OCI-M1 (cell line): ENCODE measurements at regions not wholly inside any gene's neighbourhood (a gene's known extent, or its start where the extent isn't known, plus 50 kb on each side); places are given as distances from the start of the nearest gene placed in this dataset.
A peak's percentile ranks its signal among the peaks of the same experiment; 100 is the strongest.

ENCODE experiments used
- DNase-seq: peaks from one replicate; lab custom pipeline; 2025; lab: John Stamatoyannopoulos, UW

DNA sequence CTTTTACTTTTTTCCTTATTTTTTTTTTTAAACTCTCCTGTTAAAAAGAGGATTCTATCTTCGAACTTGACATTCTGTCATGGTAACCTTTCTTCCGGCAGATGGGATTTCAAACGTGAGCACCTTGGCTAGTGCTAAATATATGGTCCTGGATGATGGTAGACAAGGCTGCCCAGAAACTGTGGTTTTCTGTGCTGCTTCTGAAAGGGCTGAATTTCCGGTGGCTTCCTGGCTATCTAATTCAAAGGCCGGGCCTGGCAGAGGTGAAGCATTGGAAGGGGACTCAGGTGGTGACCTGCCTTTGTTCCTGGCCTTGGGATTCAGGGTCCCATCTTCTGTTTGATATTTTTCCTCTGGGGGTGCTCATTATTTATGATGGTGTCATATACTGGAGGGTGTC lies 118.6 kb upstream of the MYL2 start:
- DNase-seq = no peak

DNA sequence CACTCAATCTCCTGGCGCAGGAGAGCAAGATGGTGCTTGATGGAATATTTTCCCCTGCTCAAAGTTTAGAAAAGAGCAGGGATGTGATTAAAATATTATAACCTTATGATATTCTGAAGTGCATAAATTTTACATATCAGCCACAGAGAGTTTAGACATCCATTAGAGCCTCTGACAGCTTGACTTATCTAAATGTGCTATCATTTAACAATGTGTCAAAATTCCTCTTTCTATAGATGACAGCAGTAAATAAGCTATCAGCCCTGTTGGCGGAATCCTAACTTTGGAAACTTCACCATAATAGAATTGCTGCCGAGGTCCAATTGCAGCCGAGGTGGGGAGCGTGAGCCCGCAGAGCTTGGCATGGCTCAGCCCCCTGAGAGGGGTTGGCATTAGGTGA lies 117.7 kb upstream of the MYL2 start:
- DNase-seq = no peak

GRCh38 chr12:111037047-111037446 lies 116.7 kb upstream of the MYL2 start:
- DNase-seq = no peak

- DNase-seq = no peak
Measured at GRCh38 chr12:111035578-111036301, 115.4 kb upstream of the MYL2 start.

- DNase-seq = no peak
Measured at GRCh38 chr12:111034886-111035577, 114.7 kb upstream of the MYL2 start.

GRCh38 chr12:111034083-111034885 lies 113.9 kb upstream of the MYL2 start, which contains the start of gene CUX2:
CUX2 (plus strand) TSS chr12:111034165.
- DNase-seq = no peak

DNA sequence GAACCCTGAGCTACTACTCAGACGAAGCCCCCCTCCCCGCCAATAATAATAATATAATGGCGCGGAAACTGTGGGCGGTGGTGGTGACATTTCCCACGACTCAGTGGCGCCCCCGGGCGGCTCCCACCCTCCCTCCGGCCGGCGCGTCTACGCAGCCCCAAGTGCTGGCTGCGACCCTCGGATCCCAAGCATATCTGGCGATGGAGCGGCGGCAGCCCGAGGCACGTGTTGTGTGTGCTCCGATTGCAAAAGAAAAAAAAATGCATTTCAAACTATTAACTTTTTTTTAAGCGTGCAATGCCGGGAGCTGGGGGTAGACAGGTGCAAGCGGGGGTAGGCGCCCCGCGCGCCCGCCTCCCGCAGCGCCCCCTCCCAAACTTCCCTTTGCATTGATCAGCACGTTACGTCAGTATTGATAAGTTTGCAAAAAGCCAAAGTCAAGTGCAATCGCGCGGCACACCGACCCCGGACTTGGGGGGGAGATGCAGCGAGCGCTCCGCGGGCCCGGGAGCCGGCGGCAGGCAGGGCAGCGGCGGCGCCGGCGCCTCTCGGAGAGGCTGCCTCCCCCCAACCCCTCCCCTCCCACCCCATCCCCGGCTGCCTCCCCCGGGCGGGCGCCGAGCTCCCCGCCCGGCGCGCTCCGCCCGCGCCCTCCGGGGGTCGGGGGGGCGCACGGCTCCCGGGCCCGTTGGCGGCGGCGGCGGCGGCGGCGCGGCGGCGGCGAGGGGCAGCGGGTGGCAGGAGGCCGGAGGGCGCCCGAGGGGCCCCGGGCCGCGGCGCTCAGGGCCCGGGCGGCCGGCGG lies 113.1 kb upstream of the MYL2 start:
- no peak for DNase-seq

GRCh38 chr12:111032591-111032919 lies 112.2 kb upstream of the MYL2 start:
- no peak for DNase-seq

- DNase-seq = no peak
Measured at GRCh38 chr12:111031916-111032590, 111.7 kb upstream of the MYL2 start.

DNA sequence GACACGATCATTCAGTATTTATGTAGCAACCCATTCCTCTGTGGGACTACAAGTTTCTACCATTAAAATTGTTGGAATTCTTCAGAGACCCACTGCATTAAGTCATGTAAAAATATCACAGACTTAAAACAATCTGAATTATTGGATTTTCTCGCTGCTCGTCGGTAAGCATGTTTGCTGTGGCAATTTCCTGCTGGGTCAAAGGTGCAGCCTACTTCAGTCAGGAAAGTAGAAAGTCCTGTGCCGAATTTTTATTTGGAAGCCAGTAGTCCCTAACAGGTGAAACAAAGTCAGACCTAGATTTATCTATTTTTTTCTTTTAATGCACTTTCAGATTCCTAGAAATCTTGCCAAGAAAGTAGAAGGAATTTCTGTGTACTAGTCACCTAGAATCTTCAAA lies 110.4 kb upstream of the MYL2 start:
- no peak for DNase-seq

DNA sequence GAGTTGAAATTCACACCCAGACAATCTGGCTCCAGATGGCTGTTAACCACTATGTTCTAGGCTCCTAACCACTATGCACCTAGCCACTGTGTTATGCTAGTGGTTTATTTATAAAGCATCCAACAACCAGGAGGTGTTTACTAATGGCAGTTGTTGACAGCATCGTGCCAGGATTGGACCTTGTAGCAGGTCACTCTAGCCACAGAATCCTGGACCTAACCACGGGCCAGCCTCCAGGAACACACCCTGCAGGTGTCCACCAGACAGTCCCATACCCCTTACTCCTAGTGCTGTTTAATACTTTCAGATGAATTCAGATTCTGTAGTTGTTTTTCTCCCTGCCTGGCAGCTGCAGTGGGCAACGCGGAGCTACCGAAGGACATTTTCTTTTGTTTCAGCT lies 109.4 kb upstream of the MYL2 start:
- DNase-seq = no peak

GRCh38 chr12:111029305-111029704 lies 108.9 kb upstream of the MYL2 start:
- no peak for DNase-seq

GRCh38 chr12:111028830-111029229 lies 108.5 kb upstream of the MYL2 start:
- DNase-seq = no peak

- no peak for DNase-seq
Measured at GRCh38 chr12:111027431-111027830, 107.1 kb upstream of the MYL2 start.

DNA sequence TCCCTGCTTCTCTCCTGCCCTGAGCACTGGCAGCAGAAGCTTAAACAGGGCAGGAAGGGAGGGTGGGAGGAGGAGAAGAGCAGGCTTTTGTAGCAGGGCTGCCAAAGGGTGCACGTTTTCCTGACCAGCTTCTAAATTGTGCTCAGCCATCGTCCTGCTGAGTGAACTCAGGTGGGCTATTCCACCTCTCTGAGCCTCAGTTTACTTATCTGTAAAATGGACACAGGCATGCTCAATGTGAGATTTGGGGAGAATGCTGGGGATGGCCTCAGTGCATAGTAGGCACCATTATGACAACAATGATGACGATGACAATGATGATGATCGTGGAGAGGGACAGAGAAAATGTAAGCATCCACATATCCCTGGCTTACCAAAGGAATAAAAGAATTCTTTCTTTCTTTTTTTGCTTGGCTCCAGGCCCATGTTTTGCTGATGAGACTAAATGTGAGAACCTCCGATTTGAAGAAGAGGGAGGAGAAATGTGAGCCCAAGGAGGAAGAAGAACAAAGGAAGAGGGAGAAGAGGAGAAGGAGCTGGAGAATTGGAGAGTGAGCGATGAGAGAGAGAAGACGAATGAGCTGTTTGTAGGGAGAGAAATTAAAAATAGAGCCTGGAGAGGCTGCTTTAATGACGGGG lies 105.5 kb upstream of the MYL2 start:
- DNase-seq = no peak

GRCh38 chr12:111025301-111025700 lies 104.9 kb upstream of the MYL2 start:
- no peak for DNase-seq

DNA sequence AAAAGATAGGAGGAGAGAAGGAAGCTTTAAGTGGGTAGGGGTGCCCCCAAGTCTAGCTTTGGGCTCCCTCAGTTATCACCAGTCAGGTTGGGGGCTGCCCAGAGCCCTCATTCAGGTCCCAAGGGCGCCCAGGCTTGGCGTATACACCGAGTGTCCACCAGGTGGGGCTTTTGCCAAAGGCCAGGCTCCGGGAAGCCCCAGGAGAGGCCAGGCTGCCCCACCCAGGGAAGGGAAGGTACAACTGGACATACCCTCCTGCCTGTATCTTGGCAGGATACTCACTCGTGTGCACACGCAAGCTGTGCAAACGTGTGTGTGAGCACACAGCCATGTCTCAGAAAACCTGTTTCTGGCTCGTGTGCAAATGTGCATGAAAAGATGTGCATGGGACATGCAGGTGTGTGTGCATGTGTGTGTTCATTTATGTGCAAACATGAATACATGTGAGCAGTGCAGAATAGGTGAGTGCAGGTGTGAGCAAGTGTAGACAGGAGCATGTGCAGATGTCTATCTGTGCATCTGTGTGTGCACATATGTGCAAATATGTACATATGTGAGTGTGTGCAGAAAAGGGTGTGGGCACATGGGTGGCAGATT lies 103.9 kb upstream of the MYL2 start:
- peak; percentile 60 for DNase-seq

DNA sequence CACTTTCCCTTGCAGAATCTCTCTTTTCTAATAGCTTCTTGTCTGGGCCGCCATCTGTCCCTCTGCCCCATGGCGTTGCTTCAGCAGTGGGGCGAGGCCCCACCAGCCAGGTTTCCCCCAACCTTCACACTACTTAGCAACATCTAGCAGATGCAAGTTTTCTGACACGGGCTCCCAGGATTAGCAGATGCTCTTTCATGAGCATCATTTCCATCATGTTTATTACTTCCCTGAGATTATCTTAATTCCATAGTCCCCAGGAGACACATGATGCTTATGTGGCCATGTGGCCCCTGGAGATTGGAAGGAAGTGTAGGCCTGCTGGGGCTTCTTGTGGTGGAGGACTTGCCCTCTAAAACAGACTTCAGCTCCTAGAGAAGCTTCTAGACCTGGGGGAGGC lies 102.0 kb upstream of the MYL2 start:
- DNase-seq = no peak

DNA sequence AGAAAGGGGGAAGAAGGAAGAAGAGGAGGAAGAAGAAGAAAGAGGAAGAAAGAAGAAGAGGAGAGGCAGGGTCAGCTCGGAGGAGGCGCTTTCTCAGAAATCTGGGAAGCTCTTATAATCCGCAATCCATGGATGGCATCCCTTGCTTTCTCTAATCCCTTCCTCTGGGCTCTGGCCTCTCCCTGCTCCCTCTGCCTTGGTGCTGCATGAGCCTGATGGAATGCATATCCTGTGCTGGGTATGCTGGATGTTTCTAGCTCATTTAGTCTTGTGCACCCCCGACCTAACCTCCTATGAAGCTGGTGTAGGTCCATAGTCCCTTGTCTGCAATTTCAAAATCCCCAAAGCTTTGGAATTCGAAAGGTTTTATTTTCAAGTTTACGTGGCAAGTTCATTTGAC lies 94.2 kb upstream of the MYL2 start:
- DNase-seq = no peak

GRCh38 chr12:111012918-111013317 lies 92.5 kb upstream of the MYL2 start:
- DNase-seq = no peak
